PC-3 (cell line): ENCODE measurements at regions not wholly inside any gene's neighbourhood (a gene's known extent, or its start where the extent isn't known, plus 50 kb on each side); places are given as distances from the start of the nearest gene placed in this dataset.
"Not testable (repeated sequence)": the region's sequence is repeated elsewhere in the genome, so short reads cannot be mapped to it uniquely, and the experiment has no call there.

Source experiments
- ATAC-seq: fragments of 200-7000 bp; cut with Tn5 transposase; 2 replicates; pipeline ENCODE4 v1.9.1; 2020; ENCODE audit warnings: mild to moderate bottlenecking, moderate library complexity
- BruUV-seq: library from RNA; stranded (reverse); fragments of 400-500 nt; replicated peaks from 2 replicates; lab custom pipeline; 2021; lab: Mats Ljungman, UMichigan
- CTCF ChIA-PET: fragments of 300-600 bp; sonication (Branson Sonifier 250); formaldehyde crosslinking; loops from one replicate; lab custom pipeline; 2022; ENCODE audit warnings: antibody characterized with exemption; lab: Charles Lee
- POLR2A ChIA-PET: fragments of 300-600 bp; sonication (Branson Sonifier 250); formaldehyde crosslinking; loops from one replicate; lab custom pipeline; 2022; ENCODE audit warnings: antibody characterized with exemption; ENCODE audit not compliant: unreplicated experiment; lab: Charles Lee
- DNase-seq: peaks from one replicate; pipeline ENCODE4 v3.0.0-alpha.2; 2015
- H2AFZ ChIP-seq: fragments of 300-600 bp; sonication (generic); 2 replicates; pipeline ENCODE4 v1.6.0; 2016; ENCODE audit warnings: antibody characterized with exemption, low read length
- H3F3A ChIP-seq: fragments of 300-600 bp; sonication (generic); one replicate; pipeline ENCODE4 v1.6.0; 2017; ENCODE audit warnings: antibody characterized with exemption, low read length, control low read depth, mild to moderate bottlenecking; ENCODE audit not compliant: unreplicated experiment
- H3K27ac ChIP-seq: fragments of 300-600 bp; sonication (generic); 2 replicates; pipeline ENCODE4 v1.5.1; 2016; ENCODE audit warnings: mild to moderate bottlenecking, low read length
- H3K27me3 ChIP-seq: fragments of 300-600 bp; sonication (generic); 2 replicates; pipeline ENCODE4 v1.6.1; 2016; ENCODE audit warnings: low read length, mixed read lengths
- H3K36me3 ChIP-seq: fragments of 300-600 bp; sonication (generic); 2 replicates; pipeline ENCODE4 v1.6.1; 2016; ENCODE audit warnings: low read depth, mixed run types, low read length, mixed read lengths
- H3K4me1 ChIP-seq: fragments of 300-600 bp; sonication (generic); 2 replicates; pipeline ENCODE4 v1.5.1; 2016; ENCODE audit warnings: low read length; ENCODE audit not compliant: insufficient read depth
- H3K4me2 ChIP-seq: fragments of 300-600 bp; sonication (generic); 2 replicates; pipeline ENCODE4 v1.6.0; 2016; ENCODE audit warnings: low read length
- H3K4me3 ChIP-seq: fragments of 300-600 bp; sonication (generic); 2 replicates; pipeline ENCODE4 v1.5.1; 2016; ENCODE audit warnings: mild to moderate bottlenecking, low read length, mixed read lengths
- H3K79me2 ChIP-seq: fragments of 300-600 bp; sonication (generic); 2 replicates; pipeline ENCODE4 v1.6.1; 2017; ENCODE audit warnings: low read length, mixed read lengths
- H3K9ac ChIP-seq: fragments of 300-600 bp; sonication (generic); 2 replicates; pipeline ENCODE4 v1.6.0; 2016; ENCODE audit warnings: mild to moderate bottlenecking, low read length
- H3K9me2 ChIP-seq: fragments of 300-600 bp; sonication (generic); replicated peaks from 2 replicates; pipeline ENCODE4 v1.6.1; 2016; ENCODE audit warnings: mixed run types, low read length, mixed read lengths
- H3K9me3 ChIP-seq: fragments of 300-600 bp; sonication (generic); 2 replicates; pipeline ENCODE4 v1.6.1; 2016; ENCODE audit warnings: low read length, mixed read lengths
- H4K20me1 ChIP-seq: fragments of 300-600 bp; sonication (generic); 2 replicates; pipeline ENCODE4 v1.6.1; 2016; ENCODE audit warnings: low read length, mixed read lengths
- EZH2 ChIP-seq: fragments of 300-600 bp; sonication (generic); IDR thresholded peaks from one replicate; pipeline ENCODE4 v1.6.1; 2017; ENCODE audit warnings: antibody characterized with exemption, mild to moderate bottlenecking, low read length; ENCODE audit not compliant: unreplicated experiment
- EZH2phosphoT487 ChIP-seq: fragments of 300-600 bp; sonication (generic); IDR thresholded peaks from 2 replicates; pipeline ENCODE4 v1.6.1; 2018; ENCODE audit warnings: mild to moderate bottlenecking, antibody characterized with exemption, low read length, borderline replicate concordance
- intact Hi-C: fragments of 100-400 bp; cut with micrococcal nuclease; formaldehyde crosslinking; loops from 2 replicates; pipeline ENCODE4 v1.9.0; 2023
- TF ChIP-seq, protein P1 (sequence below): fragments of 300-600 bp; sonication (generic); conservative IDR thresholded peaks from 2 replicates; pipeline ENCODE4 v1.5.1; 2017; ENCODE audit warnings: antibody characterized with exemption, low read depth, mild to moderate bottlenecking, low read length

DNA sequence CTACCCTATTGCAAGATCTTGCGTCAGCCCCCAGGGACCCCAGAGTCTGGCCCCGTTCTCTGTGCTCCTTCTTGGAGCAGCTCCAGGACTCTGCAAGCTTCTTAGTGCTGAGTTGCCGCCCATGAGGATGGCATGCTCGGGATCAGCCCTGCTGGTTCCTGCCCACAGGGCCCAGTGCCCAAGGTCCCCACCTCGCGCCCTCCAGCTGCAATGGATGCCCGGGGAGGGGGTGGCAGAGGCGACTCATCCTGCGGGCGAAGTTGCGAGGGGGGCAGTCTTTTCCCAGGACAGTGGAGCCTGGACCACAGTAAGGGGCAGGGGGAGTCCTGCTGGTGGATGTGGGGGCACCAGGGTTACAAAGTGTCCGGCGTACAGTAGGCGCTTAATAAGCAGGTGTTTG lies 261.9 kb downstream of the BCL2 start:
- no peaks in the 10 kb centered on the region for H3F3A ChIP-seq
- peaks cover 16% of the 10 kb centered on the region; the same call in 1 of the 2 replicates for H3K27me3 ChIP-seq
- H3K79me2 ChIP-seq = no peaks in the 10 kb centered on the region
- no peaks in the 10 kb centered on the region for H3K9me3 ChIP-seq
- H3K36me3 ChIP-seq = no peaks in the 10 kb centered on the region
- ChIA-PET POLR2A (interaction anchor here (0.5 kb wide), 1 partner anchor 48 kb away, joined by 13 read pairs; no protein-coding TSS in a partner anchor), CTCF (no interaction called here)
- H2AFZ ChIP-seq = no peak overlapping the region
- TF ChIP-seq, protein P1, sequence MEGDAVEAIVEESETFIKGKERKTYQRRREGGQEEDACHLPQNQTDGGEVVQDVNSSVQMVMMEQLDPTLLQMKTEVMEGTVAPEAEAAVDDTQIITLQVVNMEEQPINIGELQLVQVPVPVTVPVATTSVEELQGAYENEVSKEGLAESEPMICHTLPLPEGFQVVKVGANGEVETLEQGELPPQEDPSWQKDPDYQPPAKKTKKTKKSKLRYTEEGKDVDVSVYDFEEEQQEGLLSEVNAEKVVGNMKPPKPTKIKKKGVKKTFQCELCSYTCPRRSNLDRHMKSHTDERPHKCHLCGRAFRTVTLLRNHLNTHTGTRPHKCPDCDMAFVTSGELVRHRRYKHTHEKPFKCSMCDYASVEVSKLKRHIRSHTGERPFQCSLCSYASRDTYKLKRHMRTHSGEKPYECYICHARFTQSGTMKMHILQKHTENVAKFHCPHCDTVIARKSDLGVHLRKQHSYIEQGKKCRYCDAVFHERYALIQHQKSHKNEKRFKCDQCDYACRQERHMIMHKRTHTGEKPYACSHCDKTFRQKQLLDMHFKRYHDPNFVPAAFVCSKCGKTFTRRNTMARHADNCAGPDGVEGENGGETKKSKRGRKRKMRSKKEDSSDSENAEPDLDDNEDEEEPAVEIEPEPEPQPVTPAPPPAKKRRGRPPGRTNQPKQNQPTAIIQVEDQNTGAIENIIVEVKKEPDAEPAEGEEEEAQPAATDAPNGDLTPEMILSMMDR = no peak
- TF ChIP-seq EZH2phosphoT487 (no peak), EZH2 (no peak)
- DNase-seq = no peak
- no peaks in the 10 kb centered on the region for H4K20me1 ChIP-seq
- no peak overlapping the region for H3K4me3 ChIP-seq
- no peak overlapping the region for H3K9ac ChIP-seq
- H3K4me2 ChIP-seq = no peak overlapping the region
- no peaks in the 10 kb centered on the region for H3K4me1 ChIP-seq
- no peaks in the 10 kb centered on the region for H3K9me2 ChIP-seq
- no peak overlapping the region for H3K27ac ChIP-seq
- no TSS peak for BruUV-seq
- intact Hi-C loops = no loop called here
- ATAC-seq = no peak

DNA sequence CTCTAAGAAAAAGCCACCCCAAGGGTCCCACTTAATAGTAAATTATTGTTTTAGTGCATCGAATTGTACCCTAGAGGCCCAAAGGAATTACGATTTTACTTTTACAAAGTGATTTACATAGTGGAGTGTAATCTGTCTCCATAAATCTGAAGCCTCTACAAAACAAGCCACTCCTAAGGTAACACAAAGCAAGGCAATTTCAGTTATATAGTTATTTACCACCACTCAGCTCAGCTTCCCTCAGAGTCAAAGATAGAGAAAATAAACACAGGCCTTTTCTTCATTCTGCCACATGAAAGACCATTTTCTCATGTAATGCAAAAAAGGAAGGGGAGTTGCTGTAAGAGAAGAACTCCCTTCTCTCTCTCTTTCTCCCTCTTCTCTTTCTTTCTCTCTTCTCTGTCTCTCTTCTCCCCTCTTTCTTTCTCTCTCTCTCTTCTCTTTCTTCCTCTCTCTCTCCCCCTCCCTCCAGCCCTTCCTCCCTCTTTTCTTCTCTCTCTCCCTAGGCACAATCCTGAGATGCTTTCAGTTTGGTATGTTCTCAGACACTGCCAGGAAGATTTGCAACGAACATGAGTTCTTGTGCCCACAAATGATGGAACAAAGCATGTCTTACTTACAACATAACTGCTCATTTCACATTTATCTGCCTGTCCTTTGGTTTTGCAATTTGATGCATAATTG lies 264.5 kb downstream of the BCL2 start:
- intact Hi-C loops = no loop called here

DNA sequence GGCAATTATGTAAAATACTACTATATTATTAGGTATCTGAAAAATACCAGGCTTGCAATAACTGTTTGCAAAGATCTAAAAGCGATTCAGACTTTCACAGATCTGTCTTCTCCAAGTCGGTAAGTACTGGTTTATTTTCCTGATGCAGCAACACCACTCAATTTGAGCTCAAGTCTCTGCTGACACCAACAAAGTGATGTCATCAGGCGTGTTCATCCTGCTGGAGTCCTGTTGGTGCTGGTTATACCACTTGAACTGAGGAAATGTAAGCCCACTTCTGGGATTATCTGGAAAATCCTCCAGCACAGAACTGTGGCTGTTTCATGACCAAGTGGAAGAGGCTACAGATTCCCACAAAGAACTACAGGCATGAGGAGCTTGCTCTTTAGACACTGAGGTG lies 267.6 kb downstream of the BCL2 start:
- H3K9ac ChIP-seq = no peak overlapping the region
- H3K27ac ChIP-seq = no peak overlapping the region
- no peak for TF ChIP-seq EZH2phosphoT487
- TF ChIP-seq, protein P1 = no peak
- TF ChIP-seq EZH2 = no peak
- H3K4me3 ChIP-seq = no peak overlapping the region
- H3K9me3 ChIP-seq = no peaks in the 10 kb centered on the region
- CTCF ChIA-PET = no interaction called here
- no peak overlapping the region for H3K4me2 ChIP-seq
- no peak overlapping the region for H2AFZ ChIP-seq
- DNase-seq = no peak
- no peaks in the 10 kb centered on the region for H3K4me1 ChIP-seq
- intact Hi-C loops = no loop called here
- no peaks in the 10 kb centered on the region for H3K36me3 ChIP-seq
- no peak for ATAC-seq
- no peaks in the 10 kb centered on the region for H3F3A ChIP-seq
- H3K27me3 ChIP-seq = peaks cover 46% of the 10 kb centered on the region
- no peaks in the 10 kb centered on the region for H3K9me2 ChIP-seq
- no peaks in the 10 kb centered on the region for H3K79me2 ChIP-seq
- BruUV-seq = no TSS peak
- POLR2A ChIA-PET = no interaction called here
- H4K20me1 ChIP-seq = no peaks in the 10 kb centered on the region

More for the DNA sequence above, 264.5 kb downstream of the BCL2 start:
- H3K4me3 ChIP-seq = no peak overlapping the region
- no peaks in the 10 kb centered on the region for H3K9me2 ChIP-seq
- H4K20me1 ChIP-seq = no peaks in the 10 kb centered on the region
- ATAC-seq (no peak), DNase-seq (no peak)
- no TSS peak for BruUV-seq
- TF ChIP-seq, protein P1 = no peak
- no peak for TF ChIP-seq EZH2
- TF ChIP-seq EZH2phosphoT487 = no peak
- H3K9ac ChIP-seq = no peak overlapping the region
- H3K27me3 ChIP-seq = peaks cover 25% of the 10 kb centered on the region
- H3K9me3 ChIP-seq = no peaks in the 10 kb centered on the region
- H3K79me2 ChIP-seq = no peaks in the 10 kb centered on the region
- H3K4me1 ChIP-seq = no peaks in the 10 kb centered on the region
- no peak overlapping the region for H2AFZ ChIP-seq
- CTCF ChIA-PET = no interaction called here
- H3K27ac ChIP-seq = no peak overlapping the region
- POLR2A ChIA-PET = interaction anchor here (0.7 kb wide), 1 partner anchor 76 kb away, joined by 3 read pairs; no protein-coding TSS in a partner anchor
- no peaks in the 10 kb centered on the region for H3K36me3 ChIP-seq
- no peaks in the 10 kb centered on the region for H3F3A ChIP-seq
- H3K4me2 ChIP-seq = no peak overlapping the region

GRCh38 chr18:63050667-63051395 lies 268.7 kb downstream of the BCL2 start:
- H3K27ac ChIP-seq, H3K9me2 ChIP-seq, H3K36me3 ChIP-seq, DNase-seq, BruUV-seq, ATAC-seq, intact Hi-C loops, H3K4me1 ChIP-seq, H3F3A ChIP-seq, H3K4me3 ChIP-seq, H3K9me3 ChIP-seq, H4K20me1 ChIP-seq, H2AFZ ChIP-seq, POLR2A ChIA-PET, H3K4me2 ChIP-seq, H3K79me2 ChIP-seq, H3K9ac ChIP-seq: not testable (repeated sequence)
- CTCF ChIA-PET = interaction anchor here (0.7 kb wide), 1 partner anchor 880 kb away, joined by 8 read pairs; no protein-coding TSS in a partner anchor
- H3K27me3 ChIP-seq = peaks cover 46% of the 10 kb centered on the region
